H9 (cell line): ENCODE measurements at regions not wholly inside any gene's neighbourhood (a gene's known extent, or its start where the extent isn't known, plus 50 kb on each side); places are given as distances from the start of the nearest gene placed in this dataset.

Experiments
- DNase-seq: peaks from one replicate; pipeline ENCODE4 v3.0.0-alpha.2; 2017
- H2AFZ ChIP-seq: one replicate; pipeline ENCODE4 v1.6.1; 2013; ENCODE audit warnings: mild to moderate bottlenecking, low read length, control low read depth, moderate library complexity
- H2AK5ac ChIP-seq: 2 replicates; pipeline ENCODE4 v1.6.1; 2013; ENCODE audit warnings: low read length, control low read depth, mixed read lengths; ENCODE audit not compliant: insufficient read length
- H2BK120ac ChIP-seq: one replicate; pipeline ENCODE4 v1.6.1; 2013; ENCODE audit warnings: low read depth, mild to moderate bottlenecking, low read length, control low read depth, inconsistent platforms; ENCODE audit not compliant: poor library complexity, severe bottlenecking
- H2BK12ac ChIP-seq: 2 replicates; pipeline ENCODE4 v1.6.1; 2013; ENCODE audit warnings: low read length, control low read depth, mixed read lengths, low read depth; ENCODE audit not compliant: insufficient read length
- H2BK15ac ChIP-seq: 2 replicates; pipeline ENCODE4 v1.6.1; 2013; ENCODE audit warnings: low read depth, low read length, control low read depth
- H2BK20ac ChIP-seq: one replicate; pipeline ENCODE4 v1.6.1; 2013; ENCODE audit warnings: low read depth, mild to moderate bottlenecking, low read length, control low read depth, inconsistent platforms; ENCODE audit not compliant: poor library complexity, severe bottlenecking
- H2BK5ac ChIP-seq: 2 replicates; pipeline ENCODE4 v1.6.1; 2013; ENCODE audit warnings: low read length, control low read depth, mixed read lengths; ENCODE audit not compliant: insufficient read length
- H3K14ac ChIP-seq: 2 replicates; pipeline ENCODE4 v1.6.1; 2013; ENCODE audit warnings: low read length, control low read depth; ENCODE audit not compliant: insufficient read depth
- H3K18ac ChIP-seq: 2 replicates; pipeline ENCODE4 v1.6.1; 2013; ENCODE audit warnings: low read depth, mild to moderate bottlenecking, mixed read lengths, low read length, control low read depth; ENCODE audit not compliant: insufficient read length
- H3K23ac ChIP-seq: 2 replicates; pipeline ENCODE4 v1.6.1; 2013; ENCODE audit warnings: low read length, control low read depth, mixed read lengths, low read depth; ENCODE audit not compliant: insufficient read length
- H3K23me2 ChIP-seq: 2 replicates; pipeline ENCODE4 v1.6.1; 2013; ENCODE audit warnings: low read depth, mild to moderate bottlenecking, mixed read lengths, low read length, control low read depth; ENCODE audit not compliant: insufficient read length, poor library complexity, severe bottlenecking
- H3K27ac ChIP-seq: 2 replicates; pipeline ENCODE4 v1.5.1; 2013; ENCODE audit warnings: low read length, control low read depth, mixed read lengths, low read depth; ENCODE audit not compliant: insufficient read length
- H3K27me3 ChIP-seq: 2 replicates; pipeline ENCODE4 v1.6.1; 2013; ENCODE audit warnings: low read length, control low read depth, inconsistent platforms; ENCODE audit not compliant: insufficient read depth
- H3K4ac ChIP-seq: 2 replicates; pipeline ENCODE4 v1.6.1; 2013; ENCODE audit warnings: low read depth, mild to moderate bottlenecking, control low read depth, inconsistent platforms, low read length, moderate library complexity
- H3K4me1 ChIP-seq: 2 replicates; pipeline ENCODE4 v1.6.1; 2013; ENCODE audit warnings: low read length, control low read depth, inconsistent platforms; ENCODE audit not compliant: insufficient read depth
- H3K4me2 ChIP-seq: 2 replicates; pipeline ENCODE4 v1.6.1; 2013; ENCODE audit warnings: low read length, control low read depth, mixed read lengths; ENCODE audit not compliant: insufficient read length, insufficient read depth
- H3K56ac ChIP-seq: 2 replicates; pipeline ENCODE4 v1.6.1; 2013; ENCODE audit warnings: low read depth, mild to moderate bottlenecking, mixed read lengths, low read length, control low read depth; ENCODE audit not compliant: insufficient read length
- H3K79me1 ChIP-seq: 2 replicates; pipeline ENCODE4 v1.6.1; 2013; ENCODE audit warnings: low read depth, mild to moderate bottlenecking, moderate library complexity, low read length, control low read depth, inconsistent platforms; ENCODE audit not compliant: insufficient read depth, poor library complexity, severe bottlenecking
- H3K79me2 ChIP-seq: 2 replicates; pipeline ENCODE4 v1.6.1; 2013; ENCODE audit warnings: low read length, control low read depth, inconsistent platforms; ENCODE audit not compliant: insufficient read depth
- H3K9ac ChIP-seq: 2 replicates; pipeline ENCODE4 v1.6.1; 2013; ENCODE audit warnings: low read length, control low read depth, mixed read lengths; ENCODE audit not compliant: insufficient read length; ENCODE audit errors: extremely low read depth
- H3K9me3 ChIP-seq: one replicate; pipeline ENCODE4 v1.6.1; 2013; ENCODE audit warnings: low read depth, low read length, inconsistent platforms; ENCODE audit not compliant: control insufficient read depth
- H3T11ph ChIP-seq: one replicate; pipeline ENCODE4 v1.6.1; 2013; ENCODE audit warnings: mild to moderate bottlenecking, low read length, control low read depth, inconsistent platforms
- H4K20me1 ChIP-seq: one replicate; pipeline ENCODE4 v1.6.1; 2013; ENCODE audit not compliant: control insufficient read depth, insufficient read length, insufficient read depth
- H4K5ac ChIP-seq: 2 replicates; pipeline ENCODE4 v1.6.1; 2013; ENCODE audit warnings: low read depth, mild to moderate bottlenecking, mixed read lengths, low read length, control low read depth; ENCODE audit not compliant: insufficient read length
- H4K8ac ChIP-seq: replicated peaks from 2 replicates; pipeline ENCODE4 v1.6.1; 2013; ENCODE audit warnings: low read length, control low read depth, mixed read lengths, low read depth; ENCODE audit not compliant: insufficient read length
- H4K91ac ChIP-seq: 2 replicates; pipeline ENCODE4 v1.6.1; 2013; ENCODE audit warnings: low read depth, mild to moderate bottlenecking, moderate library complexity, mixed read lengths, low read length, control low read depth; ENCODE audit not compliant: insufficient read length
- H3K27ac Mint-ChIP-seq, 3 experiments: 2 replicates in 2 of 3; 3 replicates in 1 of 3; pipeline ENCODE4 v1.8.0; 2020 to 2021; ENCODE audit warnings: mixed read lengths in 3 of 3, mild to moderate bottlenecking in 1 of 3, moderate library complexity in 1 of 3
- H3K27me3 Mint-ChIP-seq: 2 replicates; pipeline ENCODE4 v1.8.0; 2021; ENCODE audit warnings: low read depth, mild to moderate bottlenecking, moderate library complexity, mixed read lengths
- H3K36me3 Mint-ChIP-seq, 3 experiments: 2 replicates in 2 of 3; 3 replicates in 1 of 3; pipeline ENCODE4 v1.8.0; 2020 to 2021; ENCODE audit warnings: low read depth in 3 of 3, mixed read lengths in 3 of 3; ENCODE audit not compliant: insufficient read depth in 1 of 3
- H3K4me1 Mint-ChIP-seq, 2 experiments: 2 replicates each; pipeline ENCODE4 v1.8.0; 2020; ENCODE audit warnings: mixed read lengths in 2 of 2
- H3K4me3 Mint-ChIP-seq, 2 experiments: 2 replicates in 1 of 2; 3 replicates in 1 of 2; pipeline ENCODE4 v1.8.0; 2020 to 2021; ENCODE audit warnings: mild to moderate bottlenecking in 2 of 2, mixed read lengths in 2 of 2, moderate library complexity in 1 of 2
- H3K9me3 Mint-ChIP-seq, 2 experiments: 2 replicates in 1 of 2; 3 replicates in 1 of 2; pipeline ENCODE4 v1.8.0; 2020; ENCODE audit warnings: mild to moderate bottlenecking in 2 of 2, mixed read lengths in 2 of 2, moderate library complexity in 1 of 2
- CTCF ChIP-seq: fragments of 200-600 bp; sonication (generic); conservative IDR thresholded peaks from 3 replicates; pipeline ENCODE4 v1.8.0; 2021; ENCODE audit warnings: antibody characterized with exemption, mild to moderate bottlenecking
- WGBS: extraction: QIAGEN DNeasy Blood & Tissue Kit; methylation state at CpG from one replicate; pipeline ENCODE4 v1.1.7; 2013; ENCODE audit warnings: missing lambda C conversion rate, low lambda C conversion rate, mixed read lengths; ENCODE audit not compliant: insufficient read length; ENCODE audit errors: extremely low coverage; 5-methylcytosine and 5-hydroxymethylcytosine counted together

GRCh38 chr1:4585705-4586104 is 68.7 kb upstream of the AJAP1 start:
- no peaks in the 10 kb centered on the region for H3K27me3 ChIP-seq
- no peak overlapping the region for H2BK20ac ChIP-seq
- no peak overlapping the region for H2BK5ac ChIP-seq
- H4K20me1 ChIP-seq: no peaks in the 10 kb centered on the region
- no peaks in the 10 kb centered on the region for H3K9me3 ChIP-seq
- no peaks in the 10 kb centered on the region for H3K23me2 ChIP-seq
- H3T11ph ChIP-seq: no peak overlapping the region
- H3K56ac ChIP-seq: no peak overlapping the region
- H3K23ac ChIP-seq: no peak overlapping the region
- DNase-seq: no peak
- H4K91ac ChIP-seq: no peak overlapping the region
- no peak overlapping the region for H3K9ac ChIP-seq
- no peak overlapping the region for H3K4ac ChIP-seq
- no peak overlapping the region for H3K4me2 ChIP-seq
- H3K79me1 ChIP-seq: no peaks in the 10 kb centered on the region
- WGBS: no CpG with 5 or more reads among the region's 6 CpGs
- H2AK5ac ChIP-seq: no peak overlapping the region
- H3K27ac Mint-ChIP-seq: no peak overlapping the region
- H2BK15ac ChIP-seq: no peak overlapping the region
- H3K9me3 Mint-ChIP-seq: no peaks in the 10 kb centered on the region
- H3K27me3 Mint-ChIP-seq: peaks cover 32% of the 10 kb centered on the region
- H3K4me1 Mint-ChIP-seq: peaks cover 2 to 4% of the 10 kb centered on the region in 2 experiments
- H3K14ac ChIP-seq: no peak overlapping the region
- H4K8ac ChIP-seq: no peak overlapping the region
- no peak overlapping the region for H2AFZ ChIP-seq
- H3K27ac ChIP-seq: no peak overlapping the region
- H3K79me2 ChIP-seq: no peaks in the 10 kb centered on the region
- no peak overlapping the region for H3K4me3 Mint-ChIP-seq
- no peak overlapping the region for H4K5ac ChIP-seq
- no peak overlapping the region for H2BK120ac ChIP-seq
- H3K18ac ChIP-seq: no peak overlapping the region
- no peaks in the 10 kb centered on the region for H3K36me3 Mint-ChIP-seq
- no peak overlapping the region for H2BK12ac ChIP-seq
- H3K4me1 ChIP-seq: no peaks in the 10 kb centered on the region
- no peak for TF ChIP-seq CTCF
